Neural cell (in vitro differentiated cells): ENCODE measurements at regions not wholly inside any gene's neighbourhood (a gene's known extent, or its start where the extent isn't known, plus 50 kb on each side); places are given as distances from the start of the nearest gene placed in this dataset.

Experiments
- H2AFZ ChIP-seq: fragments of 200-600, 300-800 bp; sonication (generic), shearing (Covaris generic); 2 replicates; pipeline ENCODE4 v1.6.0; 2014; ENCODE audit warnings: low read depth, mild to moderate bottlenecking, antibody characterized with exemption, low read length, moderate library complexity
- H3F3A ChIP-seq: fragments of 200-600 bp; shearing (Covaris generic); 2 replicates; pipeline ENCODE4 v1.6.1; 2016; ENCODE audit warnings: mild to moderate bottlenecking, moderate library complexity, mixed read lengths, antibody characterized with exemption, low read length; ENCODE audit not compliant: insufficient read depth, poor library complexity, severe bottlenecking
- H3K27ac ChIP-seq: fragments of 200-600, 300-800 bp; sonication (generic), shearing (Covaris generic); 2 replicates; pipeline ENCODE4 v1.5.1; 2014; ENCODE audit warnings: mild to moderate bottlenecking, low read length, moderate library complexity
- H3K27me3 ChIP-seq: fragments of 300-800, 200-600 bp; sonication (generic), shearing (Covaris generic); 2 replicates; pipeline ENCODE4 v1.6.0; 2014; ENCODE audit warnings: mild to moderate bottlenecking, low read depth, low read length, moderate library complexity; ENCODE audit not compliant: insufficient read depth
- H3K36me3 ChIP-seq: fragments of 300-800, 200-600 bp; sonication (generic), shearing (Covaris generic); 2 replicates; pipeline ENCODE4 v1.5.1; 2014; ENCODE audit warnings: mild to moderate bottlenecking, antibody characterized with exemption, low read length, moderate library complexity; ENCODE audit not compliant: insufficient read depth
- H3K4me2 ChIP-seq: fragments of 300-800, 200-600 bp; sonication (generic), shearing (Covaris generic); 2 replicates; pipeline ENCODE4 v1.6.0; 2014; ENCODE audit warnings: mild to moderate bottlenecking, low read length
- H3K4me3 ChIP-seq: fragments of 300-800, 200-600 bp; sonication (generic), shearing (Covaris generic); 2 replicates; pipeline ENCODE4 v1.5.1; 2014; ENCODE audit warnings: mild to moderate bottlenecking, low read length, moderate library complexity
- H3K79me2 ChIP-seq: fragments of 200-600 bp; shearing (Covaris generic); replicated peaks from 2 replicates; pipeline ENCODE4 v1.6.0; 2014; ENCODE audit warnings: mild to moderate bottlenecking, low read length, moderate library complexity; ENCODE audit not compliant: insufficient read depth
- H3K9ac ChIP-seq: fragments of 300-800, 200-600 bp; sonication (generic), shearing (Covaris generic); 2 replicates; pipeline ENCODE4 v1.6.1; 2016; ENCODE audit warnings: mild to moderate bottlenecking, low read length, mixed read lengths
- H3K9me2 ChIP-seq: fragments of 200-600 bp; shearing (Covaris generic); 2 replicates; pipeline ENCODE4 v1.6.1; 2016; ENCODE audit warnings: mild to moderate bottlenecking, low read length, mixed read lengths; ENCODE audit not compliant: insufficient read depth
- H3K9me3 ChIP-seq: fragments of 200-600, 300-800 bp; sonication (generic), shearing (Covaris generic); 2 replicates; pipeline ENCODE4 v1.6.1; 2016; ENCODE audit warnings: mild to moderate bottlenecking, mixed run types, low read length, moderate library complexity, mixed read lengths
- H4K20me1 ChIP-seq: fragments of 200-600 bp; shearing (Covaris generic); 2 replicates; pipeline ENCODE4 v1.6.1; 2016; ENCODE audit warnings: mild to moderate bottlenecking, mixed run types; ENCODE audit not compliant: insufficient read depth
- EP300 ChIP-seq: fragments of 450-650 bp; conservative IDR thresholded peaks from 2 replicates; pipeline ENCODE4 v1.6.1; 2014; ENCODE audit warnings: antibody characterized with exemption, mild to moderate bottlenecking, moderate library complexity; ENCODE audit not compliant: poor library complexity, severe bottlenecking
- EZH2 ChIP-seq: fragments of 200-600, 300-800 bp; shearing (Covaris generic), sonication (generic); IDR thresholded peaks from 2 replicates; pipeline ENCODE4 v1.6.1; 2014; ENCODE audit warnings: antibody characterized with exemption, low read length, borderline replicate concordance, mild to moderate bottlenecking; ENCODE audit not compliant: insufficient read depth, poor library complexity, severe bottlenecking
- MXI1 ChIP-seq: fragments of 450-650 bp; conservative IDR thresholded peaks from 2 replicates; pipeline ENCODE4 v1.6.1; 2014; ENCODE audit warnings: antibody characterized with exemption, mild to moderate bottlenecking; ENCODE audit not compliant: poor library complexity, severe bottlenecking
- POLR2AphosphoS5 ChIP-seq: IDR thresholded peaks from 2 replicates; pipeline ENCODE4 v1.6.1; 2012
- RAD21 ChIP-seq: fragments of 450-650 bp; conservative IDR thresholded peaks from 2 replicates; pipeline ENCODE4 v1.6.1; 2014; ENCODE audit warnings: antibody characterized with exemption, mild to moderate bottlenecking, moderate library complexity
- SMC3 ChIP-seq: fragments of 450-650 bp; conservative IDR thresholded peaks from 2 replicates; pipeline ENCODE4 v1.6.1; 2014; ENCODE audit warnings: antibody characterized with exemption, mild to moderate bottlenecking, moderate library complexity; ENCODE audit not compliant: poor library complexity
- TAF1 ChIP-seq: IDR thresholded peaks from 2 replicates; pipeline ENCODE4 v1.6.1; 2012; ENCODE audit warnings: low read depth
- TF ChIP-seq, protein P1 (sequence below): IDR thresholded peaks from 2 replicates; pipeline ENCODE4 v1.6.1; 2012; ENCODE audit warnings: borderline replicate concordance
- TF ChIP-seq, protein P2 (sequence below): fragments of 450-650 bp; IDR thresholded peaks from 2 replicates; pipeline ENCODE4 v1.5.1; 2014; ENCODE audit warnings: antibody characterized with exemption, mild to moderate bottlenecking, moderate library complexity; ENCODE audit not compliant: poor library complexity, severe bottlenecking

DNA sequence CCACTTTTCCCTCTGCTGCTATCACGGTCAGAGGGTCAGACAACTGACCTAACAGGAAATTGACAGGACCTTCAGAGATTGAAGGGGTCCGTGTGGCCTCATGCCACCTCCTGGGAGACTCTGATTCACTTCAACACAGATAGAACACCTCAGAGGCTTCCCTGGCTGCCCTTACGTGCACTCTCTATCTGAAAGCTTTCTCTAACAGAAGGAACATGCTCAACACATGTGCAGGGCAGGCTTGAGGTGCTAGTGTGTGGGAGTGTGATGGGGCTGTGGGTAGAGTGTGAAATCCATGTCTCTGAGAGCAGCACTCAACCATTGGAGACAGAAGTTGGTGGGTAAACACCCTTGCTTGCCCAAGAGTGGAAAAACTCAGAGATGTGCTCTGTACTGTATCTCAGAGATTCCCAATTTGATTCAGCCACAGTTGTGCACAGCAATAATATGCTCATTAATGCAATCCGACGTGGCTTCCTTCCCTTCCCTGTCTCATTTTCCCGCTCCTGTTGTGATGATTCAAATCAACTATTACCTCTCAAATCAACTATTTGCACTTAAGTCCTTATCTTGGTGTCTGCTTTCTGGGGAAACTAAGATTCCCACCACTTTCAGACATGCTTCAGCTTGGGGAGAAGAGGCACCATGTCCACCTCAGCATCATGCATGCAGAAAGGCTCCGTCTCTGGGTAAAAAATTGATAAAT lies 62.0 kb upstream of the MAGEB2 start:
- no peak overlapping the region for H3K4me3 ChIP-seq
- H4K20me1 ChIP-seq = no peaks in the 10 kb centered on the region
- H3F3A ChIP-seq = no peaks in the 10 kb centered on the region
- no peak for TF ChIP-seq POLR2AphosphoS5
- TF ChIP-seq EP300 = no peak
- TF ChIP-seq, protein P1, sequence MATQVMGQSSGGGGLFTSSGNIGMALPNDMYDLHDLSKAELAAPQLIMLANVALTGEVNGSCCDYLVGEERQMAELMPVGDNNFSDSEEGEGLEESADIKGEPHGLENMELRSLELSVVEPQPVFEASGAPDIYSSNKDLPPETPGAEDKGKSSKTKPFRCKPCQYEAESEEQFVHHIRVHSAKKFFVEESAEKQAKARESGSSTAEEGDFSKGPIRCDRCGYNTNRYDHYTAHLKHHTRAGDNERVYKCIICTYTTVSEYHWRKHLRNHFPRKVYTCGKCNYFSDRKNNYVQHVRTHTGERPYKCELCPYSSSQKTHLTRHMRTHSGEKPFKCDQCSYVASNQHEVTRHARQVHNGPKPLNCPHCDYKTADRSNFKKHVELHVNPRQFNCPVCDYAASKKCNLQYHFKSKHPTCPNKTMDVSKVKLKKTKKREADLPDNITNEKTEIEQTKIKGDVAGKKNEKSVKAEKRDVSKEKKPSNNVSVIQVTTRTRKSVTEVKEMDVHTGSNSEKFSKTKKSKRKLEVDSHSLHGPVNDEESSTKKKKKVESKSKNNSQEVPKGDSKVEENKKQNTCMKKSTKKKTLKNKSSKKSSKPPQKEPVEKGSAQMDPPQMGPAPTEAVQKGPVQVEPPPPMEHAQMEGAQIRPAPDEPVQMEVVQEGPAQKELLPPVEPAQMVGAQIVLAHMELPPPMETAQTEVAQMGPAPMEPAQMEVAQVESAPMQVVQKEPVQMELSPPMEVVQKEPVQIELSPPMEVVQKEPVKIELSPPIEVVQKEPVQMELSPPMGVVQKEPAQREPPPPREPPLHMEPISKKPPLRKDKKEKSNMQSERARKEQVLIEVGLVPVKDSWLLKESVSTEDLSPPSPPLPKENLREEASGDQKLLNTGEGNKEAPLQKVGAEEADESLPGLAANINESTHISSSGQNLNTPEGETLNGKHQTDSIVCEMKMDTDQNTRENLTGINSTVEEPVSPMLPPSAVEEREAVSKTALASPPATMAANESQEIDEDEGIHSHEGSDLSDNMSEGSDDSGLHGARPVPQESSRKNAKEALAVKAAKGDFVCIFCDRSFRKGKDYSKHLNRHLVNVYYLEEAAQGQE = no peak
- TF ChIP-seq SMC3 = no peak
- no peak for TF ChIP-seq RAD21
- TF ChIP-seq, protein P2, sequence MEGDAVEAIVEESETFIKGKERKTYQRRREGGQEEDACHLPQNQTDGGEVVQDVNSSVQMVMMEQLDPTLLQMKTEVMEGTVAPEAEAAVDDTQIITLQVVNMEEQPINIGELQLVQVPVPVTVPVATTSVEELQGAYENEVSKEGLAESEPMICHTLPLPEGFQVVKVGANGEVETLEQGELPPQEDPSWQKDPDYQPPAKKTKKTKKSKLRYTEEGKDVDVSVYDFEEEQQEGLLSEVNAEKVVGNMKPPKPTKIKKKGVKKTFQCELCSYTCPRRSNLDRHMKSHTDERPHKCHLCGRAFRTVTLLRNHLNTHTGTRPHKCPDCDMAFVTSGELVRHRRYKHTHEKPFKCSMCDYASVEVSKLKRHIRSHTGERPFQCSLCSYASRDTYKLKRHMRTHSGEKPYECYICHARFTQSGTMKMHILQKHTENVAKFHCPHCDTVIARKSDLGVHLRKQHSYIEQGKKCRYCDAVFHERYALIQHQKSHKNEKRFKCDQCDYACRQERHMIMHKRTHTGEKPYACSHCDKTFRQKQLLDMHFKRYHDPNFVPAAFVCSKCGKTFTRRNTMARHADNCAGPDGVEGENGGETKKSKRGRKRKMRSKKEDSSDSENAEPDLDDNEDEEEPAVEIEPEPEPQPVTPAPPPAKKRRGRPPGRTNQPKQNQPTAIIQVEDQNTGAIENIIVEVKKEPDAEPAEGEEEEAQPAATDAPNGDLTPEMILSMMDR = no peak
- no peak for TF ChIP-seq MXI1
- TF ChIP-seq EZH2 = no peak
- no peak for TF ChIP-seq TAF1
- no peaks in the 10 kb centered on the region for H3K79me2 ChIP-seq
- H3K4me2 ChIP-seq = no peak overlapping the region
- no peak overlapping the region for H3K27ac ChIP-seq
- H3K9me3 ChIP-seq = no peaks in the 10 kb centered on the region
- H2AFZ ChIP-seq = no peak overlapping the region
- H3K9me2 ChIP-seq = no peaks in the 10 kb centered on the region
- no peak overlapping the region for H3K9ac ChIP-seq
- no peaks in the 10 kb centered on the region for H3K36me3 ChIP-seq
- H3K27me3 ChIP-seq = no peaks in the 10 kb centered on the region

DNA sequence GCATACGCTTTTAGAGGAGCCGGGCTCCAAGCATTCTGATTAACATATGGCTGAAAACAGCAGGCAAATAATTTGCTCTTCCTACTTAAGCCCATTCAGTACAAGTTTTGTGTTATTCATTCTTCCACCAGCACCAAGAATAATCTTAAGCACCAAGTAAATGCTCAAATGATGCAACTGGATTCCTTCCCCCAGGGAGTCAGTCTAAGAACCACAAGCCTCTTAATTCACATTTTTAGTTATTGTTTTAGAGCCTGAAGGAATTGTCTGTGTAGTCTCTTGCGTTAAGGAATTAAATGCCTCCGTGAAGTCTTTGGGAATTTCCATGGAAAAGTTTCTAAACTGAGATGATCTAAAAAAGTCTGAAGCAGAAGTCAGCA lies 61.5 kb upstream of the MAGEB2 start:
- no peak overlapping the region for H3K4me2 ChIP-seq
- no peaks in the 10 kb centered on the region for H4K20me1 ChIP-seq
- no peak overlapping the region for H3K9ac ChIP-seq
- H2AFZ ChIP-seq = no peak overlapping the region
- H3K36me3 ChIP-seq = no peaks in the 10 kb centered on the region
- no peaks in the 10 kb centered on the region for H3K9me3 ChIP-seq
- no peaks in the 10 kb centered on the region for H3K79me2 ChIP-seq
- H3F3A ChIP-seq = no peaks in the 10 kb centered on the region
- H3K27ac ChIP-seq = no peak overlapping the region
- no peaks in the 10 kb centered on the region for H3K27me3 ChIP-seq
- no peak overlapping the region for H3K4me3 ChIP-seq
- TF ChIP-seq EZH2 (no peak), POLR2AphosphoS5 (no peak), EP300 (no peak), TAF1 (no peak), MXI1 (no peak), RAD21 (no peak), SMC3 (no peak)
- TF ChIP-seq, protein P1 = no peak
- TF ChIP-seq, protein P2 = no peak
- H3K9me2 ChIP-seq = no peaks in the 10 kb centered on the region
